ENCODE measurements at regions not wholly inside any gene's neighbourhood (a gene's known extent, or its start where the extent isn't known, plus 50 kb on each side); places are given as distances from the start of the nearest gene placed in this dataset.
A peak's percentile ranks its signal among the peaks of the same experiment; 100 is the strongest.

DNA sequence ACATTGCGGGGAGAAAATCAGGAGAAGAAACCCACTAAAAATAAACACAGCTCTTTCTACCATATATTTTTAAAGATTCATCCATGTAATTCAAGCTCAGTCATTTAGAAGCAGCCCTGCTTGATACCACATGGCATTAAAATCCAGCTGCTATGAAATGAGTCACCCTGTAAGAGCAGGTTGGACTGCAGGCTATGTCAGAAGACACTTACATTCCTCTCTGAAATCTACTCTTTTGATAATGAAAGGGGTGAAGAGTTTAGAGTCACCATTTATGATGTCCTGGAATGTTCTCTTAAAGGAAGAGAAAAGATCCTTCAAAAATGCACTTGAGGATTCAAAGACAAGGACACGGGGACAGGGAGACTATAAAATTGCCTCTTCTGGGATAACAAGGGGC is 100.6 kb upstream of the APCDD1 start:
- Histone ChIP-seq H3K27ac (ENCODE audit: low read depth) (no peak overlapping the region), H3F3A (replicated peaks; ENCODE audit: low read depth) (no peaks in the 10 kb centered on the region), H3K27me3 (ENCODE audit: insufficient read depth) (no peaks in the 10 kb centered on the region), H3K79me2 (replicated peaks; ENCODE audit: insufficient read depth) (no peaks in the 10 kb centered on the region), H3K36me3 (ENCODE audit: insufficient read depth) (no peaks in the 10 kb centered on the region), H3K9me2 (ENCODE audit: insufficient read depth) (peaks cover 5% of the 10 kb centered on the region; the same call in 1 of the 2 replicates), H2AFZ (peak overlapping the region; percentile 86), H3K4me2 (no peak overlapping the region; the same call in 1 of the 2 replicates), H3K4me1 (ENCODE audit: insufficient read depth) (no peaks in the 10 kb centered on the region; the same call in 1 of the 2 replicates), H3K4me3 (no peak overlapping the region), H4K20me1 (replicated peaks; ENCODE audit: insufficient read depth) (no peaks in the 10 kb centered on the region)
- Mint-ChIP-seq H3K9me3 (peaks cover 12% of the 10 kb centered on the region), H3K27ac (no peak overlapping the region), H3K4me1 (peaks cover 3% of the 10 kb centered on the region), H3K27me3 (ENCODE audit: insufficient read depth, low read depth, poor library complexity) (peaks cover 9% of the 10 kb centered on the region), H3K4me3 (no peak overlapping the region), H3K36me3 (ENCODE audit: low read depth) (peaks cover 6% of the 10 kb centered on the region; the same call in 2 of the 3 replicates)
- TF ChIP-seq EZH2 (IDR thresholded peaks at IDR 0.05; ENCODE audit: low read depth, unreplicated experiment), result no peak
- no peak for TF ChIP-seq ZNF114 (CRISPR knock-in tag; IDR thresholded peaks at IDR 0.05)
- no peak for TF ChIP-seq STAT1 (IDR thresholded peaks at IDR 0.05; ENCODE audit: unreplicated experiment)
- TF ChIP-seq, protein P1, sequence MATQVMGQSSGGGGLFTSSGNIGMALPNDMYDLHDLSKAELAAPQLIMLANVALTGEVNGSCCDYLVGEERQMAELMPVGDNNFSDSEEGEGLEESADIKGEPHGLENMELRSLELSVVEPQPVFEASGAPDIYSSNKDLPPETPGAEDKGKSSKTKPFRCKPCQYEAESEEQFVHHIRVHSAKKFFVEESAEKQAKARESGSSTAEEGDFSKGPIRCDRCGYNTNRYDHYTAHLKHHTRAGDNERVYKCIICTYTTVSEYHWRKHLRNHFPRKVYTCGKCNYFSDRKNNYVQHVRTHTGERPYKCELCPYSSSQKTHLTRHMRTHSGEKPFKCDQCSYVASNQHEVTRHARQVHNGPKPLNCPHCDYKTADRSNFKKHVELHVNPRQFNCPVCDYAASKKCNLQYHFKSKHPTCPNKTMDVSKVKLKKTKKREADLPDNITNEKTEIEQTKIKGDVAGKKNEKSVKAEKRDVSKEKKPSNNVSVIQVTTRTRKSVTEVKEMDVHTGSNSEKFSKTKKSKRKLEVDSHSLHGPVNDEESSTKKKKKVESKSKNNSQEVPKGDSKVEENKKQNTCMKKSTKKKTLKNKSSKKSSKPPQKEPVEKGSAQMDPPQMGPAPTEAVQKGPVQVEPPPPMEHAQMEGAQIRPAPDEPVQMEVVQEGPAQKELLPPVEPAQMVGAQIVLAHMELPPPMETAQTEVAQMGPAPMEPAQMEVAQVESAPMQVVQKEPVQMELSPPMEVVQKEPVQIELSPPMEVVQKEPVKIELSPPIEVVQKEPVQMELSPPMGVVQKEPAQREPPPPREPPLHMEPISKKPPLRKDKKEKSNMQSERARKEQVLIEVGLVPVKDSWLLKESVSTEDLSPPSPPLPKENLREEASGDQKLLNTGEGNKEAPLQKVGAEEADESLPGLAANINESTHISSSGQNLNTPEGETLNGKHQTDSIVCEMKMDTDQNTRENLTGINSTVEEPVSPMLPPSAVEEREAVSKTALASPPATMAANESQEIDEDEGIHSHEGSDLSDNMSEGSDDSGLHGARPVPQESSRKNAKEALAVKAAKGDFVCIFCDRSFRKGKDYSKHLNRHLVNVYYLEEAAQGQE (IDR thresholded peaks at IDR 0.05; ENCODE audit: unreplicated experiment), result no peak
- TF ChIP-seq, protein P2, sequence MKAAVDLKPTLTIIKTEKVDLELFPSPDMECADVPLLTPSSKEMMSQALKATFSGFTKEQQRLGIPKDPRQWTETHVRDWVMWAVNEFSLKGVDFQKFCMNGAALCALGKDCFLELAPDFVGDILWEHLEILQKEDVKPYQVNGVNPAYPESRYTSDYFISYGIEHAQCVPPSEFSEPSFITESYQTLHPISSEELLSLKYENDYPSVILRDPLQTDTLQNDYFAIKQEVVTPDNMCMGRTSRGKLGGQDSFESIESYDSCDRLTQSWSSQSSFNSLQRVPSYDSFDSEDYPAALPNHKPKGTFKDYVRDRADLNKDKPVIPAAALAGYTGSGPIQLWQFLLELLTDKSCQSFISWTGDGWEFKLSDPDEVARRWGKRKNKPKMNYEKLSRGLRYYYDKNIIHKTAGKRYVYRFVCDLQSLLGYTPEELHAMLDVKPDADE (IDR thresholded peaks at IDR 0.05), result no peak
- TF ChIP-seq EZH2phosphoT487 (IDR thresholded peaks at IDR 0.05; ENCODE audit: unreplicated experiment), result no peak
- TF ChIP-seq POLR2AphosphoS5 (IDR thresholded peaks at IDR 0.05; ENCODE audit: low read depth), result no peak
- TF ChIP-seq, protein P3, sequence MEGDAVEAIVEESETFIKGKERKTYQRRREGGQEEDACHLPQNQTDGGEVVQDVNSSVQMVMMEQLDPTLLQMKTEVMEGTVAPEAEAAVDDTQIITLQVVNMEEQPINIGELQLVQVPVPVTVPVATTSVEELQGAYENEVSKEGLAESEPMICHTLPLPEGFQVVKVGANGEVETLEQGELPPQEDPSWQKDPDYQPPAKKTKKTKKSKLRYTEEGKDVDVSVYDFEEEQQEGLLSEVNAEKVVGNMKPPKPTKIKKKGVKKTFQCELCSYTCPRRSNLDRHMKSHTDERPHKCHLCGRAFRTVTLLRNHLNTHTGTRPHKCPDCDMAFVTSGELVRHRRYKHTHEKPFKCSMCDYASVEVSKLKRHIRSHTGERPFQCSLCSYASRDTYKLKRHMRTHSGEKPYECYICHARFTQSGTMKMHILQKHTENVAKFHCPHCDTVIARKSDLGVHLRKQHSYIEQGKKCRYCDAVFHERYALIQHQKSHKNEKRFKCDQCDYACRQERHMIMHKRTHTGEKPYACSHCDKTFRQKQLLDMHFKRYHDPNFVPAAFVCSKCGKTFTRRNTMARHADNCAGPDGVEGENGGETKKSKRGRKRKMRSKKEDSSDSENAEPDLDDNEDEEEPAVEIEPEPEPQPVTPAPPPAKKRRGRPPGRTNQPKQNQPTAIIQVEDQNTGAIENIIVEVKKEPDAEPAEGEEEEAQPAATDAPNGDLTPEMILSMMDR (conservative IDR thresholded peaks at IDR 0.05; ENCODE audit: low read depth in 2 of 2), result no peak
- TF ChIP-seq CREB1 (CRISPR knock-in tag; IDR thresholded peaks at IDR 0.05; ENCODE audit: low read depth), result no peak
- no peak for TF ChIP-seq ZNF331 (CRISPR knock-in tag; IDR thresholded peaks at IDR 0.05; ENCODE audit: low read depth)
- TF ChIP-seq, protein P4, sequence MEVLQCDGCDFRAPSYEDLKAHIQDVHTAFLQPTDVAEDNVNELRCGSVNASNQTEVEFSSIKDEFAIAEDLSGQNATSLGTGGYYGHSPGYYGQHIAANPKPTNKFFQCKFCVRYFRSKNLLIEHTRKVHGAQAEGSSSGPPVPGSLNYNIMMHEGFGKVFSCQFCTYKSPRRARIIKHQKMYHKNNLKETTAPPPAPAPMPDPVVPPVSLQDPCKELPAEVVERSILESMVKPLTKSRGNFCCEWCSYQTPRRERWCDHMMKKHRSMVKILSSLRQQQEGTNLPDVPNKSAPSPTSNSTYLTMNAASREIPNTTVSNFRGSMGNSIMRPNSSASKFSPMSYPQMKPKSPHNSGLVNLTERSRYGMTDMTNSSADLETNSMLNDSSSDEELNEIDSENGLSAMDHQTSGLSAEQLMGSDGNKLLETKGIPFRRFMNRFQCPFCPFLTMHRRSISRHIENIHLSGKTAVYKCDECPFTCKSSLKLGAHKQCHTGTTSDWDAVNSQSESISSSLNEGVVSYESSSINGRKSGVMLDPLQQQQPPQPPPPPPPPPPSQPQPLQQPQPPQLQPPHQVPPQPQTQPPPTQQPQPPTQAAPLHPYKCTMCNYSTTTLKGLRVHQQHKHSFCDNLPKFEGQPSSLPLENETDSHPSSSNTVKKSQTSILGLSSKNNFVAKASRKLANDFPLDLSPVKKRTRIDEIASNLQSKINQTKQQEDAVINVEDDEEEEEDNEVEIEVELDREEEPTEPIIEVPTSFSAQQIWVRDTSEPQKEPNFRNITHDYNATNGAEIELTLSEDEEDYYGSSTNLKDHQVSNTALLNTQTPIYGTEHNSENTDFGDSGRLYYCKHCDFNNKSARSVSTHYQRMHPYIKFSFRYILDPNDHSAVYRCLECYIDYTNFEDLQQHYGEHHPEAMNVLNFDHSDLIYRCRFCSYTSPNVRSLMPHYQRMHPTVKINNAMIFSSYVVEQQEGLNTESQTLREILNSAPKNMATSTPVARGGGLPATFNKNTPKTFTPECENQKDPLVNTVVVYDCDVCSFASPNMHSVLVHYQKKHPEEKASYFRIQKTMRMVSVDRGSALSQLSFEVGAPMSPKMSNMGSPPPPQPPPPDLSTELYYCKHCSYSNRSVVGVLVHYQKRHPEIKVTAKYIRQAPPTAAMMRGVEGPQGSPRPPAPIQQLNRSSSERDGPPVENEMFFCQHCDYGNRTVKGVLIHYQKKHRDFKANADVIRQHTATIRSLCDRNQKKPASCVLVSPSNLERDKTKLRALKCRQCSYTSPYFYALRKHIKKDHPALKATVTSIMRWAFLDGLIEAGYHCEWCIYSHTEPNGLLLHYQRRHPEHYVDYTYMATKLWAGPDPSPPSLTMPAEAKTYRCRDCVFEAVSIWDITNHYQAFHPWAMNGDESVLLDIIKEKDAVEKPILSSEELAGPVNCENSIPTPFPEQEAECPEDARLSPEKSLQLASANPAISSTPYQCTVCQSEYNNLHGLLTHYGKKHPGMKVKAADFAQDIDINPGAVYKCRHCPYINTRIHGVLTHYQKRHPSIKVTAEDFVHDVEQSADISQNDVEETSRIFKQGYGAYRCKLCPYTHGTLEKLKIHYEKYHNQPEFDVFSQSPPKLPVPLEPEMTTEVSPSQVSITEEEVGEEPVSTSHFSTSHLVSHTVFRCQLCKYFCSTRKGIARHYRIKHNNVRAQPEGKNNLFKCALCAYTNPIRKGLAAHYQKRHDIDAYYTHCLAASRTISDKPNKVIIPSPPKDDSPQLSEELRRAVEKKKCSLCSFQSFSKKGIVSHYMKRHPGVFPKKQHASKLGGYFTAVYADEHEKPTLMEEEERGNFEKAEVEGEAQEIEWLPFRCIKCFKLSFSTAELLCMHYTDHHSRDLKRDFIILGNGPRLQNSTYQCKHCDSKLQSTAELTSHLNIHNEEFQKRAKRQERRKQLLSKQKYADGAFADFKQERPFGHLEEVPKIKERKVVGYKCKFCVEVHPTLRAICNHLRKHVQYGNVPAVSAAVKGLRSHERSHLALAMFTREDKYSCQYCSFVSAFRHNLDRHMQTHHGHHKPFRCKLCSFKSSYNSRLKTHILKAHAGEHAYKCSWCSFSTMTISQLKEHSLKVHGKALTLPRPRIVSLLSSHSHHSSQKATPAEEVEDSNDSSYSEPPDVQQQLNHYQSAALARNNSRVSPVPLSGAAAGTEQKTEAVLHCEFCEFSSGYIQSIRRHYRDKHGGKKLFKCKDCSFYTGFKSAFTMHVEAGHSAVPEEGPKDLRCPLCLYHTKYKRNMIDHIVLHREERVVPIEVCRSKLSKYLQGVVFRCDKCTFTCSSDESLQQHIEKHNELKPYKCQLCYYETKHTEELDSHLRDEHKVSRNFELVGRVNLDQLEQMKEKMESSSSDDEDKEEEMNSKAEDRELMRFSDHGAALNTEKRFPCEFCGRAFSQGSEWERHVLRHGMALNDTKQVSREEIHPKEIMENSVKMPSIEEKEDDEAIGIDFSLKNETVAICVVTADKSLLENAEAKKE (CRISPR knock-in tag; IDR thresholded peaks at IDR 0.05), result no peak
- no peak for TF ChIP-seq NANOG (IDR thresholded peaks at IDR 0.05; ENCODE audit: borderline replicate concordance)
- no peak for TF ChIP-seq JUNB (IDR thresholded peaks at IDR 0.05; ENCODE audit: unreplicated experiment)
- ATAC-seq (no peak), DNase-seq (ENCODE audit: low spot score) (no peak)
